HEK293 (cell line): ENCODE measurements at regions not wholly inside any gene's neighbourhood (a gene's known extent, or its start where the extent isn't known, plus 50 kb on each side); places are given as distances from the start of the nearest gene placed in this dataset.

Experiments used
- KLF9 ChIP-seq: fragments of 450-650 bp; formaldehyde crosslinking; IDR thresholded peaks from 2 replicates; pipeline ENCODE4 v1.5.1; 2016; ENCODE audit warnings: missing biosample characterization, missing genetic modification characterization, low read depth
- MYNN ChIP-seq: fragments of 450-650 bp; formaldehyde crosslinking; IDR thresholded peaks from 2 replicates; pipeline ENCODE4 v1.5.1; 2016; ENCODE audit warnings: missing biosample characterization, missing genetic modification characterization, borderline replicate concordance
- PRDM10 ChIP-seq: fragments of 450-650 bp; formaldehyde crosslinking; IDR thresholded peaks from 2 replicates; pipeline ENCODE4 v1.5.1; 2016; ENCODE audit warnings: missing biosample characterization, missing genetic modification characterization
- SALL2 ChIP-seq: fragments of 450-650 bp; formaldehyde crosslinking; IDR thresholded peaks from 2 replicates; pipeline ENCODE4 v1.5.0; 2017; ENCODE audit warnings: missing biosample characterization, mild to moderate bottlenecking, missing genetic modification characterization, borderline replicate concordance
- SCRT1 ChIP-seq: fragments of 450-650 bp; formaldehyde crosslinking; IDR thresholded peaks from 2 replicates; pipeline ENCODE4 v1.5.1; 2016; ENCODE audit warnings: missing biosample characterization, missing genetic modification characterization, borderline replicate concordance
- ZBTB17 ChIP-seq: fragments of 450-650 bp; formaldehyde crosslinking; IDR thresholded peaks from 2 replicates; pipeline ENCODE4 v1.5.1; 2016; ENCODE audit warnings: missing biosample characterization, missing genetic modification characterization
- ZBTB8A ChIP-seq: fragments of 450-650 bp; formaldehyde crosslinking; IDR thresholded peaks from 2 replicates; pipeline ENCODE4 v1.5.1; 2016; ENCODE audit warnings: missing biosample characterization, missing genetic modification characterization
- ZNF10 ChIP-seq: fragments of 450-650 bp; formaldehyde crosslinking; IDR thresholded peaks from 2 replicates; pipeline ENCODE4 v1.5.1; 2017; ENCODE audit warnings: missing biosample characterization, missing genetic modification characterization
- ZNF19 ChIP-seq: fragments of 450-650 bp; formaldehyde crosslinking; IDR thresholded peaks from 2 replicates; pipeline ENCODE4; 2016; ENCODE audit warnings: missing biosample characterization, missing genetic modification characterization, low read depth
- ZNF23 ChIP-seq: fragments of 450-650 bp; formaldehyde crosslinking; IDR thresholded peaks from 2 replicates; pipeline ENCODE4 v1.5.1; 2016; ENCODE audit warnings: missing biosample characterization, missing genetic modification characterization, borderline replicate concordance
- ZNF292 ChIP-seq: fragments of 450-650 bp; formaldehyde crosslinking; IDR thresholded peaks from 2 replicates; pipeline ENCODE4 v1.5.1; 2016; ENCODE audit warnings: low read depth, missing biosample characterization, missing genetic modification characterization, borderline replicate concordance
- ZNF518A ChIP-seq: fragments of 450-650 bp; formaldehyde crosslinking; conservative IDR thresholded peaks from 2 replicates; pipeline ENCODE4 v1.5.1; 2016; ENCODE audit warnings: low read depth, missing biosample characterization, missing genetic modification characterization
- ZNF544 ChIP-seq: fragments of 450-650 bp; formaldehyde crosslinking; IDR thresholded peaks from 2 replicates; pipeline ENCODE4 v1.5.0; 2017; ENCODE audit warnings: missing biosample characterization, missing genetic modification characterization
- ZNF596 ChIP-seq: fragments of 450-650 bp; IDR thresholded peaks from 2 replicates; pipeline ENCODE4 v1.5.0; 2018; ENCODE audit warnings: missing biosample characterization, mild to moderate bottlenecking, missing genetic modification characterization, moderate library complexity
- ZNF843 ChIP-seq: fragments of 450-650 bp; formaldehyde crosslinking; IDR thresholded peaks from 2 replicates; pipeline ENCODE4 v1.5.1; 2016; ENCODE audit warnings: missing biosample characterization, missing genetic modification characterization
- TF ChIP-seq, protein P1 (sequence below): fragments of 450-650 bp; formaldehyde crosslinking; optimal IDR thresholded peaks from 2 replicates; pipeline ENCODE3; 2016; ENCODE audit warnings: missing biosample characterization, mild to moderate bottlenecking, missing genetic modification characterization
- TF ChIP-seq, protein P2 (sequence below): fragments of 450-650 bp; formaldehyde crosslinking; IDR thresholded peaks from 2 replicates; pipeline ENCODE4 v1.5.1; 2016; ENCODE audit warnings: missing biosample characterization, missing genetic modification characterization, borderline replicate concordance
- TF ChIP-seq, protein P3 (sequence below): fragments of 450-650 bp; formaldehyde crosslinking; IDR thresholded peaks from 2 replicates; pipeline ENCODE4 v1.5.1; 2017; ENCODE audit warnings: missing biosample characterization, missing genetic modification characterization
- TF ChIP-seq, protein P4 (sequence below): fragments of 450-650 bp; formaldehyde crosslinking; IDR thresholded peaks from 2 replicates; pipeline ENCODE4 v1.5.1; 2016; ENCODE audit warnings: missing biosample characterization, missing genetic modification characterization
- TF ChIP-seq, protein P5 (sequence below): fragments of 450-650 bp; formaldehyde crosslinking; IDR thresholded peaks from 2 replicates; pipeline ENCODE4 v1.5.1; 2016; ENCODE audit warnings: missing biosample characterization, missing genetic modification characterization

GRCh38 chr2:217162533-217162932 is 302.7 kb upstream of the TNP1 start (continued):
- TF ChIP-seq MYNN (tag by site-specific recombination) (no peak), ZNF23 (tag by site-specific recombination) (no peak), ZNF19 (tag by site-specific recombination) (no peak), KLF9 (no peak), ZNF596 (tag by site-specific recombination) (peak; percentile 53; the same call in 1 of the 2 replicates), ZNF292 (no peak), SALL2 (tag by site-specific recombination) (no peak), ZNF843 (peak; percentile 84), ZNF518A (tag by site-specific recombination) (peak; percentile 43; the same call in 1 of the 2 replicates), ZNF10 (tag by site-specific recombination) (peak; percentile 66; the same call in 1 of the 2 replicates), ZNF544 (no peak), SCRT1 (tag by site-specific recombination) (peak; percentile 70; the same call in 1 of the 2 replicates), PRDM10 (peak; percentile 46), ZBTB17 (tag by site-specific recombination) (0 out of 2 replicates have a peak, but pooled peaks have one; percentile 29), ZBTB8A (tag by site-specific recombination) (peak; percentile 45)
- TF ChIP-seq, protein P1, sequence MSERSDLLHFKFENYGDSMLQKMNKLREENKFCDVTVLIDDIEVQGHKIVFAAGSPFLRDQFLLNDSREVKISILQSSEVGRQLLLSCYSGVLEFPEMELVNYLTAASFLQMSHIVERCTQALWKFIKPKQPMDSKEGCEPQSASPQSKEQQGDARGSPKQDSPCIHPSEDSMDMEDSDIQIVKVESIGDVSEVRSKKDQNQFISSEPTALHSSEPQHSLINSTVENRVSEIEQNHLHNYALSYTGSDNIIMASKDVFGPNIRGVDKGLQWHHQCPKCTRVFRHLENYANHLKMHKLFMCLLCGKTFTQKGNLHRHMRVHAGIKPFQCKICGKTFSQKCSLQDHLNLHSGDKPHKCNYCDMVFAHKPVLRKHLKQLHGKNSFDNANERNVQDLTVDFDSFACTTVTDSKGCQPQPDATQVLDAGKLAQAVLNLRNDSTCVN (tag by site-specific recombination): no peak
- TF ChIP-seq, protein P2, sequence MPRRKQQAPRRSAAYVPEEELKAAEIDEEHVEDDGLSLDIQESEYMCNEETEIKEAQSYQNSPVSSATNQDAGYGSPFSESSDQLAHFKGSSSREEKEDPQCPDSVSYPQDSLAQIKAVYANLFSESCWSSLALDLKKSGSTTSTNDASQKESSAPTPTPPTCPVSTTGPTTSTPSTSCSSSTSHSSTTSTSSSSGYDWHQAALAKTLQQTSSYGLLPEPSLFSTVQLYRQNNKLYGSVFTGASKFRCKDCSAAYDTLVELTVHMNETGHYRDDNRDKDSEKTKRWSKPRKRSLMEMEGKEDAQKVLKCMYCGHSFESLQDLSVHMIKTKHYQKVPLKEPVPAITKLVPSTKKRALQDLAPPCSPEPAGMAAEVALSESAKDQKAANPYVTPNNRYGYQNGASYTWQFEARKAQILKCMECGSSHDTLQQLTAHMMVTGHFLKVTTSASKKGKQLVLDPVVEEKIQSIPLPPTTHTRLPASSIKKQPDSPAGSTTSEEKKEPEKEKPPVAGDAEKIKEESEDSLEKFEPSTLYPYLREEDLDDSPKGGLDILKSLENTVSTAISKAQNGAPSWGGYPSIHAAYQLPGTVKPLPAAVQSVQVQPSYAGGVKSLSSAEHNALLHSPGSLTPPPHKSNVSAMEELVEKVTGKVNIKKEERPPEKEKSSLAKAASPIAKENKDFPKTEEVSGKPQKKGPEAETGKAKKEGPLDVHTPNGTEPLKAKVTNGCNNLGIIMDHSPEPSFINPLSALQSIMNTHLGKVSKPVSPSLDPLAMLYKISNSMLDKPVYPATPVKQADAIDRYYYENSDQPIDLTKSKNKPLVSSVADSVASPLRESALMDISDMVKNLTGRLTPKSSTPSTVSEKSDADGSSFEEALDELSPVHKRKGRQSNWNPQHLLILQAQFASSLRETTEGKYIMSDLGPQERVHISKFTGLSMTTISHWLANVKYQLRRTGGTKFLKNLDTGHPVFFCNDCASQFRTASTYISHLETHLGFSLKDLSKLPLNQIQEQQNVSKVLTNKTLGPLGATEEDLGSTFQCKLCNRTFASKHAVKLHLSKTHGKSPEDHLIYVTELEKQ (tag by site-specific recombination): 0 out of 2 replicates have a peak, but pooled peaks have one; percentile 34
- TF ChIP-seq, protein P3, sequence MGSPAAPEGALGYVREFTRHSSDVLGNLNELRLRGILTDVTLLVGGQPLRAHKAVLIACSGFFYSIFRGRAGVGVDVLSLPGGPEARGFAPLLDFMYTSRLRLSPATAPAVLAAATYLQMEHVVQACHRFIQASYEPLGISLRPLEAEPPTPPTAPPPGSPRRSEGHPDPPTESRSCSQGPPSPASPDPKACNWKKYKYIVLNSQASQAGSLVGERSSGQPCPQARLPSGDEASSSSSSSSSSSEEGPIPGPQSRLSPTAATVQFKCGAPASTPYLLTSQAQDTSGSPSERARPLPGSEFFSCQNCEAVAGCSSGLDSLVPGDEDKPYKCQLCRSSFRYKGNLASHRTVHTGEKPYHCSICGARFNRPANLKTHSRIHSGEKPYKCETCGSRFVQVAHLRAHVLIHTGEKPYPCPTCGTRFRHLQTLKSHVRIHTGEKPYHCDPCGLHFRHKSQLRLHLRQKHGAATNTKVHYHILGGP (tag by site-specific recombination): no peak
- TF ChIP-seq, protein P4, sequence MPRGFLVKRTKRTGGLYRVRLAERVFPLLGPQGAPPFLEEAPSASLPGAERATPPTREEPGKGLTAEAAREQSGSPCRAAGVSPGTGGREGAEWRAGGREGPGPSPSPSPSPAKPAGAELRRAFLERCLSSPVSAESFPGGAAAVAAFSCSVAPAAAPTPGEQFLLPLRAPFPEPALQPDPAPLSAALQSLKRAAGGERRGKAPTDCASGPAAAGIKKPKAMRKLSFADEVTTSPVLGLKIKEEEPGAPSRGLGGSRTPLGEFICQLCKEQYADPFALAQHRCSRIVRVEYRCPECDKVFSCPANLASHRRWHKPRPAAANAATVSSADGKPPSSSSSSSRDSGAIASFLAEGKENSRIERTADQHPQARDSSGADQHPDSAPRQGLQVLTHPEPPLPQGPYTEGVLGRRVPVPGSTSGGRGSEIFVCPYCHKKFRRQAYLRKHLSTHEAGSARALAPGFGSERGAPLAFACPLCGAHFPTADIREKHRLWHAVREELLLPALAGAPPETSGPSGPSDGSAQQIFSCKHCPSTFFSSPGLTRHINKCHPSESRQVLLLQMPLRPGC (tag by site-specific recombination): 0 out of 2 replicates have a peak, but pooled peaks have one; percentile 37
- TF ChIP-seq, protein P5, sequence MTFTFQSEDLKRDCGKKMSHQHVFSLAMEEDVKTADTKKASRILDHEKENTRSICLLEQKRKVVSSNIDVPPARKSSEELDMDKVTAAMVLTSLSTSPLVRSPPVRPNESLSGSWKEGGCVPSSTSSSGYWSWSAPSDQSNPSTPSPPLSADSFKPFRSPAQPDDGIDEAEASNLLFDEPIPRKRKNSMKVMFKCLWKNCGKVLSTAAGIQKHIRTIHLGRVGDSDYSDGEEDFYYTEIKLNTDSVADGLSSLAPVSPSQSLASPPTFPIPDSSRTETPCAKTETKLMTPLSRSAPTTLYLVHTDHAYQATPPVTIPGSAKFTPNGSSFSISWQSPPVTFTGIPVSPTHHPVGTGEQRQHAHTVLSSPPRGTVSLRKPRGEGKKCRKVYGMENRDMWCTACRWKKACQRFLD: no peak
